CD14-positive monocyte (primary cell): ENCODE measurements at regions not wholly inside any gene's neighbourhood (a gene's known extent, or its start where the extent isn't known, plus 50 kb on each side); places are given as distances from the start of the nearest gene placed in this dataset.

Experiments
- DNase-seq, 3 donors: peaks; one replicate each; pipeline ENCODE4 v3.0.0-alpha.2; 2011 to 2022
- H2AFZ ChIP-seq: 2 replicates; pipeline ENCODE4 v1.6.0; 2012; ENCODE audit warnings: mild to moderate bottlenecking, low read depth, low read length, inconsistent platforms; ENCODE audit not compliant: insufficient read depth, poor library complexity, severe bottlenecking
- H3K27ac ChIP-seq, 2 donors: 1 replicate in 1 of 2; 2 replicates in 1 of 2; pipeline ENCODE4 v1.5.1; 2012 to 2013; ENCODE audit warnings: low read length in 2 of 2, control low read depth in 1 of 2, inconsistent platforms in 1 of 2, low read depth in 1 of 2, mild to moderate bottlenecking in 1 of 2
- H3K27me3 ChIP-seq, 2 donors: one replicate each; pipeline versions ENCODE4 v1.6.0 to v1.6.1; 2011 to 2013; ENCODE audit warnings: low read length in 2 of 2; ENCODE audit not compliant: control insufficient read depth in 2 of 2, insufficient read depth in 2 of 2
- H3K36me3 ChIP-seq, 2 donors: replicated peaks in 1 of 2; 1 replicate in 1 of 2; 2 replicates in 1 of 2; pipeline versions ENCODE4 v1.5.1 to v1.6.1; 2012 to 2013; ENCODE audit warnings: low read length in 2 of 2, control low read depth in 1 of 2, inconsistent platforms in 1 of 2, mild to moderate bottlenecking in 1 of 2; ENCODE audit not compliant: insufficient read depth in 2 of 2, control insufficient read depth in 1 of 2
- H3K4me1 ChIP-seq, 2 donors: 1 replicate in 1 of 2; 2 replicates in 1 of 2; pipeline versions ENCODE4 v1.5.1 to v1.6.1; 2012 to 2013; ENCODE audit warnings: low read length in 2 of 2, control low read depth in 1 of 2, inconsistent platforms in 1 of 2, mild to moderate bottlenecking in 1 of 2, moderate library complexity in 1 of 2; ENCODE audit not compliant: insufficient read depth in 2 of 2, control insufficient read depth in 1 of 2
- H3K4me2 ChIP-seq: replicated peaks from 2 replicates; pipeline ENCODE3; 2012; ENCODE audit warnings: low read length, moderate library complexity, mild to moderate bottlenecking; ENCODE audit not compliant: poor library complexity, severe bottlenecking; ENCODE audit errors: extremely low read depth
- H3K4me3 ChIP-seq, 3 experiments: fragments of 200-600 bp in 1 of 3; sonication (generic) in 1 of 3; replicated peaks in 1 of 3; 1 replicate in 2 of 3; 2 replicates in 1 of 3; pipeline ENCODE4 v1.5.1; 2011 to 2013; ENCODE audit warnings: low read length in 3 of 3, mild to moderate bottlenecking in 3 of 3, control low read depth in 2 of 3, low read depth in 2 of 3, inconsistent platforms in 1 of 3, moderate library complexity in 1 of 3
- H3K79me2 ChIP-seq: 2 replicates; pipeline ENCODE4 v1.6.0; 2012; ENCODE audit warnings: mild to moderate bottlenecking, control low read depth, inconsistent platforms, low read length, moderate library complexity; ENCODE audit not compliant: insufficient read depth
- H3K9ac ChIP-seq: 2 replicates; pipeline ENCODE4 v1.6.0; 2017; ENCODE audit warnings: low read length, mild to moderate bottlenecking; ENCODE audit not compliant: insufficient read depth, poor library complexity, severe bottlenecking
- H3K9me3 ChIP-seq, 2 donors: replicated peaks in 1 of 2; 1 replicate in 1 of 2; 2 replicates in 1 of 2; pipeline versions ENCODE4 v1.5.1 to v1.6.1; 2012 to 2013; ENCODE audit warnings: low read length in 2 of 2, control low read depth in 1 of 2; ENCODE audit not compliant: control insufficient read depth in 1 of 2, insufficient read depth in 1 of 2
- H4K20me1 ChIP-seq: 2 replicates; pipeline ENCODE4 v1.6.0; 2012; ENCODE audit warnings: mild to moderate bottlenecking, low read length, control low read depth, moderate library complexity; ENCODE audit not compliant: insufficient read depth
- H3K27ac Mint-ChIP-seq, 7 donors: one replicate each; pipeline ENCODE4 v1.8.0; 2020; ENCODE audit warnings: mild to moderate bottlenecking in 7 of 7, mixed read lengths in 7 of 7, moderate library complexity in 6 of 7, inconsistent platforms in 2 of 7
- H3K27me3 Mint-ChIP-seq, 3 donors: one replicate each; pipeline ENCODE4 v1.8.0; 2021 to 2022; ENCODE audit warnings: low read depth in 3 of 3, mild to moderate bottlenecking in 3 of 3, mixed read lengths in 3 of 3, moderate library complexity in 3 of 3, inconsistent platforms in 1 of 3
- H3K36me3 Mint-ChIP-seq, 2 donors: one replicate each; pipeline ENCODE4 v1.8.0; 2020; ENCODE audit warnings: mixed read lengths in 2 of 2, inconsistent platforms in 1 of 2, mild to moderate bottlenecking in 1 of 2
- H3K4me1 Mint-ChIP-seq: one replicate; pipeline ENCODE4 v1.8.0; 2020; ENCODE audit warnings: mild to moderate bottlenecking, mixed read lengths
- H3K4me3 Mint-ChIP-seq, 2 donors: one replicate each; pipeline ENCODE4 v1.8.0; 2020; ENCODE audit warnings: mild to moderate bottlenecking in 2 of 2, mixed read lengths in 2 of 2, moderate library complexity in 1 of 2
- H3K9me3 Mint-ChIP-seq, 7 donors: one replicate each; pipeline ENCODE4 v1.8.0; 2020 to 2022; ENCODE audit warnings: mixed read lengths in 7 of 7, mild to moderate bottlenecking in 6 of 7, moderate library complexity in 6 of 7, inconsistent platforms in 2 of 7
- WGBS: methylation state at CpG from one replicate; pipeline ENCODE4 v1.1.5; 2013; ENCODE audit warnings: missing lambda C conversion rate; ENCODE audit not compliant: insufficient coverage; 5-methylcytosine and 5-hydroxymethylcytosine counted together
- intact Hi-C, 2 donors: fragments of 100-400 bp; cut with micrococcal nuclease; formaldehyde crosslinking; loops; one replicate each; pipeline versions ENCODE4 v1.15.0 to v1.15.1; 2023
- TF ChIP-seq, protein P1 (sequence below): fragments of 200-600 bp; IDR thresholded peaks from one replicate; pipeline ENCODE4 v1.8.0; 2022; ENCODE audit warnings: antibody characterized with exemption, mild to moderate bottlenecking

GRCh38 chr18:40821596-40822243, 1133.3 kb upstream of the PIK3C3 start:
- Mint-ChIP-seq H3K27ac (no peak overlapping the region), H3K9me3 (peaks cover 0 to 18% (median 7%) of the 10 kb centered on the region in 7 donors), H3K27me3 (peaks cover 0 to 3% (median 0%) of the 10 kb centered on the region in 3 donors), H3K4me1 (no peaks in the 10 kb centered on the region), H3K4me3 (no peak overlapping the region), H3K36me3 (no peaks in the 10 kb centered on the region)
- Histone ChIP-seq H3K4me2 (no peak overlapping the region), H3K9ac (no peak overlapping the region), H4K20me1 (no peaks in the 10 kb centered on the region), H3K4me1 (no peaks in the 10 kb centered on the region), H3K79me2 (no peaks in the 10 kb centered on the region), H3K36me3 (no peaks in the 10 kb centered on the region), H3K9me3 (peaks cover 0 to 10% of the 10 kb centered on the region in 2 donors), H3K27ac (no peak overlapping the region), H3K4me3 (no peak overlapping the region), H2AFZ (no peak overlapping the region), H3K27me3 (no peaks in the 10 kb centered on the region)
- no peak for DNase-seq
- TF ChIP-seq, protein P1, sequence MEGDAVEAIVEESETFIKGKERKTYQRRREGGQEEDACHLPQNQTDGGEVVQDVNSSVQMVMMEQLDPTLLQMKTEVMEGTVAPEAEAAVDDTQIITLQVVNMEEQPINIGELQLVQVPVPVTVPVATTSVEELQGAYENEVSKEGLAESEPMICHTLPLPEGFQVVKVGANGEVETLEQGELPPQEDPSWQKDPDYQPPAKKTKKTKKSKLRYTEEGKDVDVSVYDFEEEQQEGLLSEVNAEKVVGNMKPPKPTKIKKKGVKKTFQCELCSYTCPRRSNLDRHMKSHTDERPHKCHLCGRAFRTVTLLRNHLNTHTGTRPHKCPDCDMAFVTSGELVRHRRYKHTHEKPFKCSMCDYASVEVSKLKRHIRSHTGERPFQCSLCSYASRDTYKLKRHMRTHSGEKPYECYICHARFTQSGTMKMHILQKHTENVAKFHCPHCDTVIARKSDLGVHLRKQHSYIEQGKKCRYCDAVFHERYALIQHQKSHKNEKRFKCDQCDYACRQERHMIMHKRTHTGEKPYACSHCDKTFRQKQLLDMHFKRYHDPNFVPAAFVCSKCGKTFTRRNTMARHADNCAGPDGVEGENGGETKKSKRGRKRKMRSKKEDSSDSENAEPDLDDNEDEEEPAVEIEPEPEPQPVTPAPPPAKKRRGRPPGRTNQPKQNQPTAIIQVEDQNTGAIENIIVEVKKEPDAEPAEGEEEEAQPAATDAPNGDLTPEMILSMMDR, result no peak
- intact Hi-C loops, result no loop called here
- 90% methylated on average over 3 of the region's 6 CpGs for WGBS

GRCh38 chr18:40812981-40813515, 1142.0 kb upstream of the PIK3C3 start:
- no peak overlapping the region for H3K4me3 Mint-ChIP-seq
- no peak overlapping the region for H3K27ac Mint-ChIP-seq
- H3K36me3 Mint-ChIP-seq, result no peaks in the 10 kb centered on the region
- Histone ChIP-seq H2AFZ (no peak overlapping the region), H3K79me2 (no peaks in the 10 kb centered on the region), H3K4me1 (no peaks in the 10 kb centered on the region), H3K4me2 (no peak overlapping the region), H3K27me3 (no peaks in the 10 kb centered on the region), H3K27ac (no peak overlapping the region), H4K20me1 (no peaks in the 10 kb centered on the region), H3K9me3 (no peaks in the 10 kb centered on the region), H3K4me3 (no peak overlapping the region), H3K9ac (no peak overlapping the region), H3K36me3 (no peaks in the 10 kb centered on the region)
- WGBS, result no CpG with 5 or more reads among the region's 1 CpG
- DNase-seq, result no peak
- no peaks in the 10 kb centered on the region for H3K4me1 Mint-ChIP-seq
- peaks cover 0 to 1% (median 0%) of the 10 kb centered on the region in 3 donors for H3K27me3 Mint-ChIP-seq
- H3K9me3 Mint-ChIP-seq, result peaks cover 0 to 6% (median 2%) of the 10 kb centered on the region in 7 donors
- intact Hi-C loops, result no loop called here
- TF ChIP-seq, protein P1, result no peak
